NCI-H1105 treated with DMSO at 0.1 percent for 48 hours (cell line): ENCODE measurements at regions not wholly inside any gene's neighbourhood (a gene's known extent, or its start where the extent isn't known, plus 50 kb on each side); places are given as distances from the start of the nearest gene placed in this dataset.

Experiments used
- DNase-seq: peaks from one replicate; lab custom pipeline; 2025; lab: John Stamatoyannopoulos, UW

GRCh38 chr11:112587664-112588063 is 327.0 kb upstream of the PLET1 start:
- DNase-seq: no peak

- DNase-seq: peak; percentile 89
Measured at GRCh38 chr11:112588252-112588694, 327.6 kb upstream of the PLET1 start.

GRCh38 chr11:112589155-112589554 is 328.5 kb upstream of the PLET1 start:
- no peak for DNase-seq

GRCh38 chr11:112590764-112591163 is 330.1 kb upstream of the PLET1 start:
- DNase-seq: no peak

GRCh38 chr11:112593440-112593839 is 332.8 kb upstream of the PLET1 start:
- DNase-seq: no peak

- DNase-seq: no peak
Measured at GRCh38 chr11:112596324-112596723, 335.7 kb upstream of the PLET1 start.

GRCh38 chr11:112597286-112597790 is 336.7 kb upstream of the PLET1 start:
- no peak for DNase-seq

GRCh38 chr11:112599265-112599664 is 338.6 kb upstream of the PLET1 start:
- DNase-seq: no peak

- no peak for DNase-seq
Measured at GRCh38 chr11:112599856-112600533, 339.3 kb upstream of the PLET1 start.

- DNase-seq: no peak
Measured at GRCh38 chr11:112605093-112605666, 344.5 kb upstream of the PLET1 start.

GRCh38 chr11:112606656-112607055 is 346.0 kb upstream of the PLET1 start:
- DNase-seq: no peak

GRCh38 chr11:112608509-112608908 is 347.8 kb upstream of the PLET1 start:
- DNase-seq: no peak

GRCh38 chr11:112610494-112610893 is 349.8 kb upstream of the PLET1 start:
- no peak for DNase-seq

GRCh38 chr11:112610996-112611750 is 350.0 kb upstream of the NCAM1 start:
- DNase-seq: peak; percentile 39

- no peak for DNase-seq
Measured at GRCh38 chr11:112611771-112612170, 349.4 kb upstream of the NCAM1 start.

GRCh38 chr11:112612250-112612849 is 348.9 kb upstream of the NCAM1 start:
- DNase-seq: no peak

- peak; percentile 62 for DNase-seq
Measured at GRCh38 chr11:112613051-112613972, 347.9 kb upstream of the NCAM1 start.

GRCh38 chr11:112614605-112615004 is 346.6 kb upstream of the NCAM1 start:
- no peak for DNase-seq

- no peak for DNase-seq
Measured at GRCh38 chr11:112615238-112615637, 346.0 kb upstream of the NCAM1 start.

- no peak for DNase-seq
Measured at GRCh38 chr11:112615891-112616290, 345.3 kb upstream of the NCAM1 start.

GRCh38 chr11:112616327-112617097 is 344.7 kb upstream of the NCAM1 start:
- no peak for DNase-seq
